NCI-H2227 treated with DMSO at 0.1 percent for 48 hours (cell line): ENCODE measurements at regions not wholly inside any gene's neighbourhood (a gene's known extent, or its start where the extent isn't known, plus 50 kb on each side); places are given as distances from the start of the nearest gene placed in this dataset.
"Not testable (repeated sequence)": the region's sequence is repeated elsewhere in the genome, so short reads cannot be mapped to it uniquely, and the experiment has no call there.

Experiments used
- DNase-seq: peaks from one replicate; lab custom pipeline; 2025; lab: John Stamatoyannopoulos, UW

DNA sequence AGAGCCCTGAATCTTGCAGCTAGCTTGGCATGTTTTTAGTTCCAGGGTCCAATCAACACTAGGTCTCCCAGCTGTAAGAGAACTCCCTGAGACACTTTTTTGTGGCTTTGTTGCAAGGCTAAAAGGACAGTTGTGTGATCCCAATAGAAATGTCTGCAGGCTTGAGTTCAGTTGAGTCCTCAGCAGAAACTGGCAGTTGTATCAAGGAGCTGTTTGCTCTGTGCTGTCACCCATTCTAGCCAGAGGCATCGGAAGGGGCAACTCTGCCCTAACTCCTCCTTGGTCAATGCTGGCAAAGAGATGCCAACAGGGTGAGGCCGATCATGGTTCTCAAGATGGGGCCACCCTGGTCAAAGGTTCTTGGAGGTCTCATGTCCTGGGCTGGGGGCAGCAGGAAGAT lies 224.1 kb downstream of the BUB3 start:
- no peak for DNase-seq

DNA sequence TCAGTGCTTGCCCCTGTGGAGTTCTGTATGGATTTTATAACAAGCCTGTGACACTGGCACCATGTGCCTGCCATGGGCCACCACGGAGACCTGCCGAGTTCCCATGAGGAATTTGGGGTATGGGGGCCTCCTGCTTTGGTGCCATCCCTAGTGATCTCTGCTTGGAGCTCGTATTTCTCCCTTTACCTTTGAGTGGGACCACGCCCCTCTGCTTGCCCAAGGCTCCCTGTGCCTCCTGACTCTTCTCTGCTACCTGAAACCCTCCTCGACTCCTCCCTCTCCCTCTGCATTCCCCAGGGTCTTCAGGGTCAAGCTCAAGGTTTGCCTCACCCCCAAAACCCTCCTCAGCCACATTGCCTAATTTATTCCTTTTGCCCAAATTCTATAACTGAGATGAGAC lies 225.0 kb downstream of the BUB3 start:
- no peak for DNase-seq

GRCh38 chr10:123380491-123381085 lies 226.4 kb downstream of the BUB3 start:
- DNase-seq, result peak; percentile 5

- no peak for DNase-seq
Observed at GRCh38 chr10:123381224-123381623, 227.0 kb downstream of the BUB3 start.

- no peak for DNase-seq
Observed at GRCh38 chr10:123382491-123382890, 228.3 kb downstream of the BUB3 start.

GRCh38 chr10:123385508-123386080 lies 231.4 kb downstream of the BUB3 start:
- DNase-seq, result no peak

- no peak for DNase-seq
Observed at GRCh38 chr10:123389520-123389919, 235.3 kb downstream of the BUB3 start.

- no peak for DNase-seq
Observed at GRCh38 chr10:123390332-123390731, 236.1 kb downstream of the BUB3 start.

DNA sequence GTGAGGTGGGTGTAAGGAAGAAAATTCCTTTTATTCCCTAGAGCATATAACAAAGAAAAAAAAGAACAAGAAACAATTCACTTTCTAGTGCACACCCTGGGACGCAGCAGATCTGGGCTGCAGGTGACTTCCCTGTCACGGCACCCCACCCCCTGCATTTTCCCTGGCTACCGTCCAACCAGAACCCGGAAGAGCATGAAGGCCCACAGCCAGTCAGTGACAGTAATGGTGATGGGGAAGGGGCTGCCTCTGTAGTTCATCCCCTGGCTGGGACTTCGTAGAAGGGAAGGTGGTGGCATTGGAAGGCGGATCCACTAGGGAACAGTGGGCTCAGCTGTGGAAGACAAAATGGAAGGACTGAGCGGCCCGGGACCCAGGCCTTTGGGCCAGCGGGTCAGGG lies 236.7 kb downstream of the BUB3 start:
- no peak for DNase-seq

- DNase-seq, result no peak
Observed at GRCh38 chr10:123391275-123392028, 237.2 kb downstream of the BUB3 start.

GRCh38 chr10:123392182-123392963 lies 238.2 kb downstream of the BUB3 start:
- DNase-seq, result no peak

DNA sequence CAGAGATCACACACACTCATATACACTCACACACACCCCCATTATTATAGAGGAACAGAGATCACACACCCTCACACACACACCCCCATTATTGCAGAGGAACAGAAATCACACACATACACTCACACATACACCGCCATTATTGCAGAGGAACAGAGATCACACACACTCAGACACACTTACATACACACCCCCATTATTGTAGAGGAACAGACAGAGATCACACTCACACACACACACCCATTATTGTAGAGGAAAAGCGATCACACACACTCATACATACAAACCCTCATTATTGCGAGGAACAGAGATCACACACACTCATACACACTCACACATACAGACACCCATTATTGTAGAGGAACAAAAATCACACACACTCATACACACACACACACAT lies 239.0 kb downstream of the BUB3 start:
- no peak for DNase-seq

GRCh38 chr10:123394382-123394781 lies 240.2 kb downstream of the BUB3 start:
- DNase-seq, result no peak

DNA sequence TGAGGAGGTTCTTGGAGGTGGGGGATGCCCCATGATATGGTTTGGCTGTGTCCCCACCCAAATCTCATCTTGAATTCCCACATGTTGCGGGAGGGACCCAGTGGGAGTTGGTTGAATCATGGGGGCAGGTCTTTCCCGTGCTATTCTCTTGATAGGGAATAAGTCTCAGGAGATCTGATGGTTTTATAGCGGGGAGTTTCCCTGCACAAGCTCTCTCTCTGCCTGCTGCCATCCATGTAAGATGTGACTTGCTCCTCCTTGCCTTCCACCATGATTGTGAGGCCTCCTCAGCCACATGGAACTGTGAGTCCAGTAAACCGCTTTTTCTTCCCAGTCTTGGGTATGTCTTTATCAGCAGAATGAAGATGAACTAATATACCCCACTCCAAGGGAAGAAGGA lies 241.0 kb downstream of the BUB3 start:
- DNase-seq, result not testable (repeated sequence)

DNA sequence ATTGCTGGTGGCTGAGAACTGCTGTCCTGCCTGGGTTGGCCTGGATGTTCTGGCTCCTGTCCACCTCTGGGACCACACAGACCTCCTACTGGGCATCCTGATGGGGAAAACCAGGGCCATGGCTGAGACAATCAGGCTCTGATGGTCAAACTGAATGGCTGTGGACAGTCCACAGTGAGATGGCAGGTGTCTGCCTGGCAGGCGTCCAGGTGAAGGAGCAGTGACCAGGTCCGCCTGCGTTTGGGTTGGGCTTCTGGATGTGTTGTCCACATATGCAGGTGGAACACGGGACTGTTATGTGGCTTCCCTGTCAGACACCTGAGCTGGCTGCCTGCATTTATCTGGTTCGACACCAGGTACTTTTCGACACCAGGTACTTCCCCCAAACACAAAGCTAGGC lies 241.7 kb downstream of the BUB3 start:
- DNase-seq, result no peak

- DNase-seq, result no peak
Observed at GRCh38 chr10:123398180-123398591, 244.0 kb downstream of the BUB3 start.

- DNase-seq, result no peak
Observed at GRCh38 chr10:123398756-123399155, 244.6 kb downstream of the BUB3 start.

GRCh38 chr10:123399276-123399839 lies 245.2 kb downstream of the BUB3 start:
- no peak for DNase-seq

DNA sequence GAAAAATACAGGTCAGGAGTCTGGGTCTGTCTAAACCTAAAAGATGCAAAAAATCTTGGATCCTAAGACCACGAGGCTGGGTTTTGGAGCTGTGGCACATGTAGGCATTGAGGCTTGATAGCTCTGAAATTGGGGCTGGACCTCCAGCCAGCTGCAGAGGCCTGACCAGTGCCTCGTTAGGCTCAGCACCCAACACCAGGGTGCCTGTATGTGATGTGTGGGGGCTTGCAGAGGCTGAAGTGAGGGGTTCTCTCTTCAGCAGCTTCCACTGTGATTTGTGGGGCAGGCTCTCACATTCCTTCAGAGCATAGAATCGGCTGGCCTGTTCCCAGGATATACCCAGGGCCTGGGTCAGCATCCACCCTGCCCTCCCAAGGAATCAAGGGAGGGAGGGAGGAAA lies 247.8 kb downstream of the BUB3 start:
- DNase-seq, result no peak

DNA sequence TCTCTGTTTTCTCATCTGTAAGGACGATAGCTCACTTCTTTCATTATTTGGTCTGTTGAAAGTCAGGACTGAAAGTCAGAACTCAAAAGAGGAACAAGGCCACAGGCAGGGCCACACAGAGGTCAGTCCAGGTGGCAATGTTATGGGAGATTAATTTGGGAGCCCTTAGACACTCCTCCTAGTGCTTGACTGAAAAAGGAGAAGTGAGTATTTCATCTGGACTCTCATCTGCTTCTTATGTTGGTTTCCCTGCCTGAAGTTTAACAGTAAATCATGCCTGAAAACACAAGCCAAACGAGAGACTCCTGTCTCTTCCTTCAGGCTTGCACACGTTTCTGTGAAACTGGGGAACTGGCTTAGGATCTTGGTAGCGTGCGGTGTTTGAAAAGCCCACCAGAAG lies 248.5 kb downstream of the BUB3 start:
- DNase-seq, result no peak

DNA sequence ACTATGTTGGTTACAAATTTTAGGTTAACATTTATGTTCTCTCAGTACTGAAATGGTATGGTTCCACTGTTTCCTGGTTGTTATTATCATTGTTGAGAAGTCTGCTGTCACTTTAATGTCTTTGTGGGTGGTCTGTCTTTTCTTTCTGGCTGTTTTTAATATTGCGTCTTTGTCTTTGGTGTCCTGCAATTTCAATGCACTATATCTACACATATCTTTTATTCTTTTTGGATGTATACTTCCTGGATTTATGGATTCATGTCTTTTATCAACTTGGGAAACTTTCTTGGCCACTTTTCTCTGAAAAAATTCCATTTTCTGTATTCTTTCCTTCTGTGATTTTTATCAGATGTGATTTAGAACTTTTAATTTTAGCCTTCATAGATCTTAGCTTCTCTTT lies 250.2 kb downstream of the BUB3 start:
- no peak for DNase-seq

- DNase-seq, result no peak
Observed at GRCh38 chr10:123408660-123409059, 254.5 kb downstream of the BUB3 start.
